ENCODE measurements at regions not wholly inside any gene's neighbourhood (a gene's known extent, or its start where the extent isn't known, plus 50 kb on each side); places are given as distances from the start of the nearest gene placed in this dataset.

GRCh38 chr15:70342141-70342540 lies 244.4 kb upstream of the TLE3 start:
- Histone ChIP-seq H3K36me3 (no peaks in the 10 kb centered on the region), H3K79me2 (ENCODE audit: low read depth) (no peaks in the 10 kb centered on the region), H3K9me3 (ENCODE audit: low read depth) (no peaks in the 10 kb centered on the region), H3K27me3 (no peaks in the 10 kb centered on the region), H4K20me1 (ENCODE audit: low read depth) (no peaks in the 10 kb centered on the region), H3K4me2 (no peak overlapping the region), H3F3A (ENCODE audit: low read depth) (no peaks in the 10 kb centered on the region), H3K27ac (no peak overlapping the region), H3K4me3 (no peak overlapping the region), H2AFZ (replicated peaks) (no peak overlapping the region), H3K9ac (no peak overlapping the region), H3K4me1 (no peaks in the 10 kb centered on the region)
- H3K27me3 Mint-ChIP-seq (ENCODE audit: insufficient read depth, low read depth): peaks cover 6% of the 10 kb centered on the region
- DNase-seq (ENCODE audit: low spot score): no peak
- peak overlapping the region; percentile 57 for H3K27ac Mint-ChIP-seq
- TF ChIP-seq EZH2phosphoT487 (IDR thresholded peaks at IDR 0.05) (no peak), EZH2 (IDR thresholded peaks at IDR 0.05) (no peak)
- TF ChIP-seq, protein P1, sequence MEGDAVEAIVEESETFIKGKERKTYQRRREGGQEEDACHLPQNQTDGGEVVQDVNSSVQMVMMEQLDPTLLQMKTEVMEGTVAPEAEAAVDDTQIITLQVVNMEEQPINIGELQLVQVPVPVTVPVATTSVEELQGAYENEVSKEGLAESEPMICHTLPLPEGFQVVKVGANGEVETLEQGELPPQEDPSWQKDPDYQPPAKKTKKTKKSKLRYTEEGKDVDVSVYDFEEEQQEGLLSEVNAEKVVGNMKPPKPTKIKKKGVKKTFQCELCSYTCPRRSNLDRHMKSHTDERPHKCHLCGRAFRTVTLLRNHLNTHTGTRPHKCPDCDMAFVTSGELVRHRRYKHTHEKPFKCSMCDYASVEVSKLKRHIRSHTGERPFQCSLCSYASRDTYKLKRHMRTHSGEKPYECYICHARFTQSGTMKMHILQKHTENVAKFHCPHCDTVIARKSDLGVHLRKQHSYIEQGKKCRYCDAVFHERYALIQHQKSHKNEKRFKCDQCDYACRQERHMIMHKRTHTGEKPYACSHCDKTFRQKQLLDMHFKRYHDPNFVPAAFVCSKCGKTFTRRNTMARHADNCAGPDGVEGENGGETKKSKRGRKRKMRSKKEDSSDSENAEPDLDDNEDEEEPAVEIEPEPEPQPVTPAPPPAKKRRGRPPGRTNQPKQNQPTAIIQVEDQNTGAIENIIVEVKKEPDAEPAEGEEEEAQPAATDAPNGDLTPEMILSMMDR (IDR thresholded peaks at IDR 0.05): no peak
- H3K36me3 Mint-ChIP-seq: no peaks in the 10 kb centered on the region
- no peaks in the 10 kb centered on the region for H3K4me1 Mint-ChIP-seq
- no peak overlapping the region for H3K4me3 Mint-ChIP-seq
- no peaks in the 10 kb centered on the region for H3K9me3 Mint-ChIP-seq

GRCh38 chr15:70341566-70341965 lies 243.8 kb upstream of the TLE3 start:
- TF ChIP-seq EZH2 (IDR thresholded peaks at IDR 0.05): no peak
- TF ChIP-seq, protein P1 (IDR thresholded peaks at IDR 0.05): no peak
- TF ChIP-seq EZH2phosphoT487 (IDR thresholded peaks at IDR 0.05): no peak
- Mint-ChIP-seq H3K4me3 (no peak overlapping the region), H3K27me3 (ENCODE audit: insufficient read depth, low read depth) (peaks cover 8% of the 10 kb centered on the region), H3K4me1 (no peaks in the 10 kb centered on the region), H3K9me3 (no peaks in the 10 kb centered on the region), H3K27ac (peak overlapping the region; percentile 57), H3K36me3 (no peaks in the 10 kb centered on the region)
- Histone ChIP-seq H4K20me1 (ENCODE audit: low read depth) (no peaks in the 10 kb centered on the region), H3K9ac (no peak overlapping the region), H3K27ac (no peak overlapping the region), H3K9me3 (ENCODE audit: low read depth) (no peaks in the 10 kb centered on the region), H2AFZ (replicated peaks) (no peak overlapping the region), H3K36me3 (no peaks in the 10 kb centered on the region), H3K4me3 (no peak overlapping the region), H3K4me1 (no peaks in the 10 kb centered on the region), H3K4me2 (no peak overlapping the region), H3K27me3 (no peaks in the 10 kb centered on the region), H3F3A (ENCODE audit: low read depth) (no peaks in the 10 kb centered on the region), H3K79me2 (ENCODE audit: low read depth) (no peaks in the 10 kb centered on the region)
- DNase-seq (ENCODE audit: low spot score): no peak

DNA sequence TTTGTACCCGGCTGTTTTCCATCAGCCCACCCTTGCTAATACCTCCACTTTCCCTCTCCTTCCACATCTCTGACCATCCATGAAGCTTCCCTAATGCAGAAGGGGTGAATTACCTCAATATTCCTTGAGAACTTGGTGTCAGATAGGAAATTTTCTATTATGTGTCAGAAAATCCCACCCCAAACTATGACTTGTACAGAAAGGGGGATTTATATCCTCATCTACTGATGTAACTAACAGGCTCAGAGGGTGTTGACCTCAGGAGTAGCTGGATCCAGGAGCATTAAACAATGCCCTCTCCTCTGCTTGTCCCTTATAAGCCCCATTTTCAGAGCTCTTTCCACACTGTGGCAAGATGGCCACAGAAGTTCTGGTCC lies 242.8 kb upstream of the TLE3 start:
- Mint-ChIP-seq H3K36me3 (no peaks in the 10 kb centered on the region), H3K9me3 (peaks cover 5% of the 10 kb centered on the region), H3K4me3 (no peak overlapping the region), H3K4me1 (no peaks in the 10 kb centered on the region), H3K27ac (no peak overlapping the region), H3K27me3 (ENCODE audit: insufficient read depth, low read depth) (peaks cover 8% of the 10 kb centered on the region)
- DNase-seq (ENCODE audit: low spot score): no peak
- Histone ChIP-seq H3K4me3 (no peak overlapping the region), H3K79me2 (ENCODE audit: low read depth) (no peaks in the 10 kb centered on the region), H3F3A (ENCODE audit: low read depth) (no peaks in the 10 kb centered on the region), H3K4me2 (no peak overlapping the region), H3K36me3 (no peaks in the 10 kb centered on the region), H3K9ac (no peak overlapping the region), H4K20me1 (ENCODE audit: low read depth) (no peaks in the 10 kb centered on the region), H3K27ac (no peak overlapping the region), H3K9me3 (ENCODE audit: low read depth) (no peaks in the 10 kb centered on the region), H2AFZ (replicated peaks) (no peak overlapping the region), H3K27me3 (no peaks in the 10 kb centered on the region), H3K4me1 (no peaks in the 10 kb centered on the region)
- TF ChIP-seq, protein P1 (IDR thresholded peaks at IDR 0.05): no peak
- TF ChIP-seq EZH2 (IDR thresholded peaks at IDR 0.05) (no peak), EZH2phosphoT487 (IDR thresholded peaks at IDR 0.05) (no peak)
